ENCODE measurements at regions not wholly inside any gene's neighbourhood (a gene's known extent, or its start where the extent isn't known, plus 50 kb on each side); places are given as distances from the start of the nearest gene placed in this dataset.

GRCh38 chr16:87243478-87243877 lies 73.7 kb downstream of the C16orf95 start:
- Histone ChIP-seq H3K27ac (replicated peaks; ENCODE audit: low read length) (no peak overlapping the region), H3K4ac (ENCODE audit: low read length) (no peak overlapping the region), H3K23ac (ENCODE audit: low read depth, low read length, poor library complexity) (no peak overlapping the region), H3K9me3 (replicated peaks in 1 of 2; ENCODE audit: control insufficient read depth in 2 of 2, insufficient read depth in 1 of 2, low read depth in 1 of 2, low read length in 2 of 2) (no peaks in the 10 kb centered on the region), H4K8ac (ENCODE audit: low read depth, low read length) (no peak overlapping the region), H3K14ac (ENCODE audit: low read length) (no peak overlapping the region), H3K36me3 (replicated peaks in 1 of 2; ENCODE audit: control insufficient read depth in 2 of 2, insufficient read depth in 2 of 2, low read length in 2 of 2) (no peaks in the 10 kb centered on the region), H3K79me1 (ENCODE audit: low read depth, low read length) (no peaks in the 10 kb centered on the region), H2BK120ac (ENCODE audit: low read depth, low read length) (no peak overlapping the region), H2BK5ac (ENCODE audit: low read length) (no peak overlapping the region), H2AK5ac (ENCODE audit: low read depth, low read length) (no peak overlapping the region), H3K9ac (ENCODE audit: low read depth, low read length, poor library complexity) (no peak overlapping the region), H2BK15ac (ENCODE audit: low read length) (no peak overlapping the region), H2AFZ (ENCODE audit: low read length) (peak overlapping the region; percentile 81), H3K27me3 (ENCODE audit: control insufficient read depth in 3 of 3, insufficient read depth in 3 of 3, low read depth in 1 of 3, low read length in 3 of 3) (no peaks in the 10 kb centered on the region), H2BK12ac (ENCODE audit: low read length) (no peak overlapping the region), H3K4me1 (ENCODE audit: control insufficient read depth in 2 of 2, insufficient read depth in 1 of 2, low read depth in 1 of 2, low read length in 2 of 2) (peaks cover 18 to 27% of the 10 kb centered on the region in 2 donors), H3K4me2 (ENCODE audit: insufficient read depth, low read length, poor library complexity, severe bottlenecking) (no peak overlapping the region), H4K91ac (ENCODE audit: low read depth, low read length, poor library complexity) (no peak overlapping the region), H3K4me3 (ENCODE audit: low read length in 2 of 2) (no peak overlapping the region), H3K18ac (ENCODE audit: low read length) (no peak overlapping the region)
- WGBS, 2 donors (ENCODE audit: extremely low coverage in 2 of 2, insufficient read length in 2 of 2, insufficient replicate concordance in 1 of 2) = no CpG with 5 or more reads among the region's 7 CpGs
- no peak for DNase-seq (ENCODE audit: low spot score)

GRCh38 chr16:87244636-87245197 lies 72.5 kb downstream of the C16orf95 start:
- H3K36me3 ChIP-seq (replicated peaks in 1 of 2; ENCODE audit: control insufficient read depth in 2 of 2, insufficient read depth in 2 of 2, low read length in 2 of 2) = no peaks in the 10 kb centered on the region
- no peak overlapping the region for H3K14ac ChIP-seq (ENCODE audit: low read length)
- H3K27me3 ChIP-seq (ENCODE audit: control insufficient read depth in 3 of 3, insufficient read depth in 3 of 3, low read depth in 1 of 3, low read length in 3 of 3) = no peaks in the 10 kb centered on the region
- H2AFZ ChIP-seq (ENCODE audit: low read length) = no peak overlapping the region
- H3K9me3 ChIP-seq (replicated peaks in 1 of 2; ENCODE audit: control insufficient read depth in 2 of 2, insufficient read depth in 1 of 2, low read depth in 1 of 2, low read length in 2 of 2) = peaks cover 0 to 1% of the 10 kb centered on the region in 2 donors
- H3K79me1 ChIP-seq (ENCODE audit: low read depth, low read length) = no peaks in the 10 kb centered on the region
- DNase-seq (ENCODE audit: low spot score) = no peak
- H2BK120ac ChIP-seq (ENCODE audit: low read depth, low read length) = no peak overlapping the region
- no peak overlapping the region for H4K91ac ChIP-seq (ENCODE audit: low read depth, low read length, poor library complexity)
- no peak overlapping the region for H2BK15ac ChIP-seq (ENCODE audit: low read length)
- no peak overlapping the region for H2BK12ac ChIP-seq (ENCODE audit: low read length)
- H3K4me3 ChIP-seq (ENCODE audit: low read length in 2 of 2) = no peak overlapping the region
- no peak overlapping the region for H3K23ac ChIP-seq (ENCODE audit: low read depth, low read length, poor library complexity)
- H2AK5ac ChIP-seq (ENCODE audit: low read depth, low read length) = peak overlapping the region; percentile 19
- H3K4ac ChIP-seq (ENCODE audit: low read length) = no peak overlapping the region
- peaks cover 18 to 25% of the 10 kb centered on the region in 2 donors for H3K4me1 ChIP-seq (ENCODE audit: control insufficient read depth in 2 of 2, insufficient read depth in 1 of 2, low read depth in 1 of 2, low read length in 2 of 2)
- H3K18ac ChIP-seq (ENCODE audit: low read length) = no peak overlapping the region
- H4K8ac ChIP-seq (ENCODE audit: low read depth, low read length) = no peak overlapping the region
- no peak overlapping the region for H3K27ac ChIP-seq (replicated peaks; ENCODE audit: low read length)
- no peak overlapping the region for H3K4me2 ChIP-seq (ENCODE audit: insufficient read depth, low read length, poor library complexity, severe bottlenecking)
- H3K9ac ChIP-seq (ENCODE audit: low read depth, low read length, poor library complexity) = no peak overlapping the region
- H2BK5ac ChIP-seq (ENCODE audit: low read length) = no peak overlapping the region
- WGBS, 2 donors (ENCODE audit: extremely low coverage in 2 of 2, insufficient read length in 2 of 2, insufficient replicate concordance in 1 of 2) = no CpG with 5 or more reads among the region's 7 CpGs

- H3K23ac ChIP-seq (ENCODE audit: low read depth, low read length, poor library complexity) = no peak overlapping the region
- H3K14ac ChIP-seq (ENCODE audit: low read length) = no peak overlapping the region
- no peak overlapping the region for H3K18ac ChIP-seq (ENCODE audit: low read length)
- H3K9me3 ChIP-seq (replicated peaks in 1 of 2; ENCODE audit: control insufficient read depth in 2 of 2, insufficient read depth in 1 of 2, low read depth in 1 of 2, low read length in 2 of 2) = peaks cover 0 to 1% of the 10 kb centered on the region in 2 donors
- no peaks in the 10 kb centered on the region for H3K27me3 ChIP-seq (ENCODE audit: control insufficient read depth in 3 of 3, insufficient read depth in 3 of 3, low read depth in 1 of 3, low read length in 3 of 3)
- H2AFZ ChIP-seq (ENCODE audit: low read length) = peak overlapping the region; percentile 61
- H2BK5ac ChIP-seq (ENCODE audit: low read length) = no peak overlapping the region
- peaks cover 18 to 25% of the 10 kb centered on the region in 2 donors for H3K4me1 ChIP-seq (ENCODE audit: control insufficient read depth in 2 of 2, insufficient read depth in 1 of 2, low read depth in 1 of 2, low read length in 2 of 2)
- WGBS, 2 donors (ENCODE audit: extremely low coverage in 2 of 2, insufficient read length in 2 of 2, insufficient replicate concordance in 1 of 2) = 100% methylated on average over 2 to 3 of the region's 13 CpGs
- H3K4me2 ChIP-seq (ENCODE audit: insufficient read depth, low read length, poor library complexity, severe bottlenecking) = no peak overlapping the region
- H2AK5ac ChIP-seq (ENCODE audit: low read depth, low read length) = no peak overlapping the region
- H3K4ac ChIP-seq (ENCODE audit: low read length) = no peak overlapping the region
- no peak overlapping the region for H4K8ac ChIP-seq (ENCODE audit: low read depth, low read length)
- H3K36me3 ChIP-seq (replicated peaks in 1 of 2; ENCODE audit: control insufficient read depth in 2 of 2, insufficient read depth in 2 of 2, low read length in 2 of 2) = no peaks in the 10 kb centered on the region
- no peak overlapping the region for H2BK15ac ChIP-seq (ENCODE audit: low read length)
- H2BK120ac ChIP-seq (ENCODE audit: low read depth, low read length) = no peak overlapping the region
- no peak overlapping the region for H3K4me3 ChIP-seq (ENCODE audit: low read length in 2 of 2)
- H3K79me1 ChIP-seq (ENCODE audit: low read depth, low read length) = no peaks in the 10 kb centered on the region
- no peak overlapping the region for H3K27ac ChIP-seq (replicated peaks; ENCODE audit: low read length)
- no peak for DNase-seq (ENCODE audit: low spot score)
- no peak overlapping the region for H3K9ac ChIP-seq (ENCODE audit: low read depth, low read length, poor library complexity)
- no peak overlapping the region for H2BK12ac ChIP-seq (ENCODE audit: low read length)
- no peak overlapping the region for H4K91ac ChIP-seq (ENCODE audit: low read depth, low read length, poor library complexity)
These were observed 71.7 kb downstream of the C16orf95 start for GRCh38 chr16:87245511-87245910.

GRCh38 chr16:87246269-87247065 lies 70.7 kb downstream of the C16orf95 start:
- no peaks in the 10 kb centered on the region for H3K79me1 ChIP-seq (ENCODE audit: low read depth, low read length)
- H2AFZ ChIP-seq (ENCODE audit: low read length) = peak overlapping the region; percentile 56
- no peak overlapping the region for H3K23ac ChIP-seq (ENCODE audit: low read depth, low read length, poor library complexity)
- H3K4me2 ChIP-seq (ENCODE audit: insufficient read depth, low read length, poor library complexity, severe bottlenecking) = no peak overlapping the region
- no peak overlapping the region for H2BK15ac ChIP-seq (ENCODE audit: low read length)
- no peak for DNase-seq (ENCODE audit: low spot score)
- peak overlapping the region; percentile 47 for H2BK12ac ChIP-seq (ENCODE audit: low read length)
- H3K14ac ChIP-seq (ENCODE audit: low read length) = no peak overlapping the region
- peaks cover 0 to 1% of the 10 kb centered on the region in 2 donors for H3K9me3 ChIP-seq (replicated peaks in 1 of 2; ENCODE audit: control insufficient read depth in 2 of 2, insufficient read depth in 1 of 2, low read depth in 1 of 2, low read length in 2 of 2)
- H3K4me1 ChIP-seq (ENCODE audit: control insufficient read depth in 2 of 2, insufficient read depth in 1 of 2, low read depth in 1 of 2, low read length in 2 of 2) = peaks cover 18 to 25% of the 10 kb centered on the region in 2 donors
- H2BK120ac ChIP-seq (ENCODE audit: low read depth, low read length) = no peak overlapping the region
- H3K36me3 ChIP-seq (replicated peaks in 1 of 2; ENCODE audit: control insufficient read depth in 2 of 2, insufficient read depth in 2 of 2, low read length in 2 of 2) = no peaks in the 10 kb centered on the region
- no peak overlapping the region for H2AK5ac ChIP-seq (ENCODE audit: low read depth, low read length)
- H3K4me3 ChIP-seq (ENCODE audit: low read length in 2 of 2) = no peak overlapping the region
- WGBS, 2 donors (ENCODE audit: extremely low coverage in 2 of 2, insufficient read length in 2 of 2, insufficient replicate concordance in 1 of 2) = no CpG with 5 or more reads among the region's 14 CpGs
- H3K27me3 ChIP-seq (ENCODE audit: control insufficient read depth in 3 of 3, insufficient read depth in 3 of 3, low read depth in 1 of 3, low read length in 3 of 3) = no peaks in the 10 kb centered on the region
- H3K18ac ChIP-seq (ENCODE audit: low read length) = no peak overlapping the region
- no peak overlapping the region for H3K9ac ChIP-seq (ENCODE audit: low read depth, low read length, poor library complexity)
- no peak overlapping the region for H4K8ac ChIP-seq (ENCODE audit: low read depth, low read length)
- no peak overlapping the region for H3K27ac ChIP-seq (replicated peaks; ENCODE audit: low read length)
- no peak overlapping the region for H3K4ac ChIP-seq (ENCODE audit: low read length)
- H4K91ac ChIP-seq (ENCODE audit: low read depth, low read length, poor library complexity) = no peak overlapping the region
- no peak overlapping the region for H2BK5ac ChIP-seq (ENCODE audit: low read length)
